Keratinocyte (primary cell): ENCODE measurements at regions not wholly inside any gene's neighbourhood (a gene's known extent, or its start where the extent isn't known, plus 50 kb on each side); places are given as distances from the start of the nearest gene placed in this dataset.

Experiments
- CTCF ChIP-seq, 3 experiments: IDR thresholded peaks in 1 of 3; conservative IDR thresholded peaks in 1 of 3; optimal IDR thresholded peaks in 1 of 3; 2 replicates in 2 of 3; 3 replicates in 1 of 3; pipeline versions ENCODE3 to v1.5.1; 2011; ENCODE audit warnings: low read length in 3 of 3, mild to moderate bottlenecking in 3 of 3, moderate library complexity in 2 of 3, control low read depth in 1 of 3, inconsistent platforms in 1 of 3; ENCODE audit not compliant: insufficient read depth in 2 of 3; ENCODE audit errors: extremely low read depth in 1 of 3
- EZH2 ChIP-seq: IDR thresholded peaks from one replicate; pipeline ENCODE4 v1.6.1; 2012; ENCODE audit warnings: inconsistent platforms, mild to moderate bottlenecking, low read length, moderate library complexity

DNA sequence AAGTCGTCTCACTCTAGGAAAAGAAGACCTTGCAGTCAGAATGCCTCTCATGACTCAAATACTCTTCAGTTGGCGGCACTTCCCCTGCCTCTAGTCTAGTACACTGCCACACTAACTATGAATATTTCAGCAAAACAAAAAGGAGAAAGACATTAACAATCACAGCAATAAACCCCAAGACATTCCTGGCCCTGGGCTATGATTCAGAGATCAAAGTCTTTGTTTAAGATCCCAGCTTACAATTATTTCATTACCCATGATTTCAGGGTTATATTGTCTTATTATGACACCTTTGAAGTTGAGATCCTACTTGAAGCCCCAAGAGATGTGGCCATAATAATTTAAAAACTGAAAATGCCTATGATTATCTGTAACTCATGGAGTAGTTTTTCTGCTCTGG is 597.5 kb downstream of the REEP3 start:
- TF ChIP-seq CTCF (optimal IDR thresholded peaks at IDR 0.05 in 1 of 3, IDR thresholded peaks at IDR 0.05 in 1 of 3, conservative IDR thresholded peaks at IDR 0.05 in 1 of 3; ENCODE audit: extremely low read depth in 1 of 3, insufficient read depth in 2 of 3, low read length in 3 of 3), result no peak
- TF ChIP-seq EZH2, result no peak
